NCI-H2227 (cell line): ENCODE measurements at regions not wholly inside any gene's neighbourhood (a gene's known extent, or its start where the extent isn't known, plus 50 kb on each side); places are given as distances from the start of the nearest gene placed in this dataset.
A peak's percentile ranks its signal among the peaks of the same experiment; 100 is the strongest.

Experiments
- DNase-seq: peaks from one replicate; lab custom pipeline; 2025; ENCODE audit not compliant: unreplicated experiment; lab: John Stamatoyannopoulos, UW

- DNase-seq = no peak
Observed at GRCh38 chr4:138894709-138895108, 120.9 kb upstream of the NOCT start.

- DNase-seq = no peak
Observed at GRCh38 chr4:138894011-138894410, 121.6 kb upstream of the NOCT start.

- no peak for DNase-seq
Observed at GRCh38 chr4:138892483-138893407, 122.8 kb upstream of the NOCT start.

GRCh38 chr4:138891631-138892031 lies 124.0 kb upstream of the NOCT start:
- DNase-seq = no peak

- no peak for DNase-seq
Observed at GRCh38 chr4:138890891-138891570, 124.5 kb upstream of the NOCT start.

GRCh38 chr4:138889216-138889615 lies 126.4 kb upstream of the NOCT start:
- no peak for DNase-seq

GRCh38 chr4:138887741-138888140 lies 127.8 kb upstream of the NOCT start:
- no peak for DNase-seq

GRCh38 chr4:138887341-138887740 lies 128.2 kb upstream of the NOCT start:
- DNase-seq = no peak

- DNase-seq = no peak
Observed at GRCh38 chr4:138879757-138880156, 135.8 kb upstream of the NOCT start.

- DNase-seq = no peak
Observed at GRCh38 chr4:138875891-138876608, 139.5 kb upstream of the NOCT start.

- no peak for DNase-seq
Observed at GRCh38 chr4:138871555-138871875, 144.1 kb upstream of the NOCT start.

GRCh38 chr4:138870737-138871554 lies 144.6 kb upstream of the NOCT start:
- peak; percentile 83 for DNase-seq

- DNase-seq = no peak
Observed at GRCh38 chr4:138869631-138870030, 145.9 kb upstream of the NOCT start.

GRCh38 chr4:138869165-138869564 lies 146.4 kb upstream of the NOCT start:
- DNase-seq = no peak

GRCh38 chr4:138868562-138868961 lies 147.0 kb upstream of the NOCT start:
- DNase-seq = no peak

GRCh38 chr4:138867404-138867803 lies 148.2 kb upstream of the NOCT start:
- no peak for DNase-seq

GRCh38 chr4:138866314-138866713 lies 149.3 kb upstream of the NOCT start:
- no peak for DNase-seq

GRCh38 chr4:138865765-138866164 lies 149.8 kb upstream of the NOCT start:
- no peak for DNase-seq

- DNase-seq = no peak
Observed at GRCh38 chr4:138864961-138865720, 150.4 kb upstream of the NOCT start.

- DNase-seq = no peak
Observed at GRCh38 chr4:138863160-138863559, 152.4 kb upstream of the NOCT start.
